Body of pancreas (tissue), 4 donors: ENCODE measurements at regions not wholly inside any gene's neighbourhood (a gene's known extent, or its start where the extent isn't known, plus 50 kb on each side); places are given as distances from the start of the nearest gene placed in this dataset.

Experiments used
- POLR2A ChIP-seq, 3 donors: fragments of 450-650 bp; IDR thresholded peaks; one replicate each; pipeline ENCODE4 v1.6.1; 2016; ENCODE audit warnings: antibody characterized with exemption in 3 of 3, mild to moderate bottlenecking in 2 of 3
- TF ChIP-seq, protein P1 (sequence below), 7 experiments: fragments of 450-650 bp in 4 of 7; fragments of 200-600 bp in 3 of 7; sonication (generic) in 3 of 7; IDR thresholded peaks; one replicate each; pipeline ENCODE4 v1.5.1; 2016 to 2019; ENCODE audit warnings: antibody characterized with exemption in 7 of 7

DNA sequence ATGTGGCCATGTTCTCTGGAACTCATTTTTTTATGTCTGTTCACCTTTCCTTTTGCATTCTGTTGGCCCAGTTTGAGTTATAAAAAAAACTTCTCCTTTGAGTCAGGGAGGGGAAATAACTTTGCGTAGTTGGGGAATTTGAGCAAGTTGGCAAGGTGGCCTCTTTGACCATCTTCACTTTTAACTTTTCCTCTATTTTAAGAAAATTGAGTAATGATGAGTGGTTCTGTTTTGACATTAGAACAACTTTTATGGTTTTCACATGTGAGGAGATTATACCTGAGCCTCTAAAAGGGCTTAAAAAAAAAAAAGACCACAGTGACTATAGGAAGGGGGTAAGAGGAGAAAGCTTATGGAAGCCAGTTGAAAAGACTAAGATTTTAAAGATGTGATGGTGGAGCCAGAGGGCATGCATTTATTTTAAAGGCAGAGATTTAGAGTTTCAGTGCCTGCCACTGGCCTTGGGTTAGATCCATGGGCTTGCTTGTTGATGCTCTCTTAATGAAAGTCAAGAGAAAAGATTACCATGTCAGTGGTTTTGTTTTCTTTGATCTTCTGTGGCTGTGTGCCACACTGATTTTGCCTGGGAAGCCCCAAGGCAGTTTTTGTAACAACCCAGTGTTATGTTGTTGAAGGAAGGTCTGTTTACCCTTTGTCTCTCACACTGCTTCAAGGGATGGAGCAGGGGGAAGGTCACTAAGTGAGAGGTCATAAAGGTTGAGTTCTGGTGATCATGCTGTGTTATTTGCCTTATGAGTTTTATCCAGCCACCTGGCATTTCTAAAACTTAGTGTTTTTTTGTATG, 219.7 kb upstream of the CD180 start:
- TF ChIP-seq, protein P1, sequence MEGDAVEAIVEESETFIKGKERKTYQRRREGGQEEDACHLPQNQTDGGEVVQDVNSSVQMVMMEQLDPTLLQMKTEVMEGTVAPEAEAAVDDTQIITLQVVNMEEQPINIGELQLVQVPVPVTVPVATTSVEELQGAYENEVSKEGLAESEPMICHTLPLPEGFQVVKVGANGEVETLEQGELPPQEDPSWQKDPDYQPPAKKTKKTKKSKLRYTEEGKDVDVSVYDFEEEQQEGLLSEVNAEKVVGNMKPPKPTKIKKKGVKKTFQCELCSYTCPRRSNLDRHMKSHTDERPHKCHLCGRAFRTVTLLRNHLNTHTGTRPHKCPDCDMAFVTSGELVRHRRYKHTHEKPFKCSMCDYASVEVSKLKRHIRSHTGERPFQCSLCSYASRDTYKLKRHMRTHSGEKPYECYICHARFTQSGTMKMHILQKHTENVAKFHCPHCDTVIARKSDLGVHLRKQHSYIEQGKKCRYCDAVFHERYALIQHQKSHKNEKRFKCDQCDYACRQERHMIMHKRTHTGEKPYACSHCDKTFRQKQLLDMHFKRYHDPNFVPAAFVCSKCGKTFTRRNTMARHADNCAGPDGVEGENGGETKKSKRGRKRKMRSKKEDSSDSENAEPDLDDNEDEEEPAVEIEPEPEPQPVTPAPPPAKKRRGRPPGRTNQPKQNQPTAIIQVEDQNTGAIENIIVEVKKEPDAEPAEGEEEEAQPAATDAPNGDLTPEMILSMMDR (IDR thresholded peaks at IDR 0.05), result no peak
- TF ChIP-seq POLR2A (IDR thresholded peaks at IDR 0.05), result no peak
